Prostate gland (tissue), 2 donors: ENCODE measurements at regions not wholly inside any gene's neighbourhood (a gene's known extent, or its start where the extent isn't known, plus 50 kb on each side); places are given as distances from the start of the nearest gene placed in this dataset.

ENCODE experiments used
- DNase-seq: peaks from one replicate; pipeline ENCODE4 v3.0.0-alpha.2; 2019; ENCODE audit warnings: low spot score
- H3K27ac ChIP-seq, 2 donors: fragments of 200-600 bp; sonication (generic); 2 replicates each; pipeline ENCODE4 v1.5.1; 2017 to 2019
- H3K27me3 ChIP-seq: fragments of 200-600 bp; sonication (generic); replicated peaks from 2 replicates; pipeline ENCODE4 v1.5.1; 2019; ENCODE audit not compliant: insufficient read depth
- H3K36me3 ChIP-seq, 2 donors: fragments of 200-600 bp; sonication (generic); 1 replicate in 1 of 2; 2 replicates in 1 of 2; pipeline versions ENCODE4 v1.5.1 to v1.8.1; 2017 to 2019
- H3K4me1 ChIP-seq: fragments of 200-600 bp; sonication (generic); replicated peaks from 2 replicates; pipeline ENCODE4 v1.5.1; 2019
- H3K4me3 ChIP-seq, 2 donors: fragments of 200-600 bp; sonication (generic); 2 replicates each; pipeline ENCODE4 v1.5.1; 2017 to 2019
- H3K9me3 ChIP-seq: fragments of 200-600 bp; sonication (generic); 2 replicates; pipeline ENCODE4 v1.5.1; 2017
- POLR2A ChIP-seq: fragments of 450-650 bp; IDR thresholded peaks from one replicate; pipeline ENCODE4 v1.6.1; 2016; ENCODE audit warnings: antibody characterized with exemption, mild to moderate bottlenecking
- POLR2AphosphoS5 ChIP-seq: sonication (generic); formaldehyde crosslinking; IDR thresholded peaks from one replicate; pipeline ENCODE4 v1.6.1; 2017; ENCODE audit warnings: antibody characterized with exemption
- WGBS: methylation state at CpG from one replicate; pipeline ENCODE4 v1.1.5; 2018; 5-methylcytosine and 5-hydroxymethylcytosine counted together
- intact Hi-C: fragments of 100-400 bp; cut with DNase I; formaldehyde crosslinking; loops from one replicate; pipeline ENCODE4 v1.14.2; 2022
- TF ChIP-seq, protein P1 (sequence below), 4 experiments: fragments of 200-600 bp in 2 of 4; fragments of 450-650 bp in 2 of 4; sonication (generic) in 2 of 4; IDR thresholded peaks; 1 replicate in 3 of 4; 2 replicates in 1 of 4; pipeline ENCODE4 v1.5.1; 2016 to 2019; ENCODE audit warnings: antibody characterized with exemption in 4 of 4, mild to moderate bottlenecking in 2 of 4, moderate library complexity in 2 of 4

DNA sequence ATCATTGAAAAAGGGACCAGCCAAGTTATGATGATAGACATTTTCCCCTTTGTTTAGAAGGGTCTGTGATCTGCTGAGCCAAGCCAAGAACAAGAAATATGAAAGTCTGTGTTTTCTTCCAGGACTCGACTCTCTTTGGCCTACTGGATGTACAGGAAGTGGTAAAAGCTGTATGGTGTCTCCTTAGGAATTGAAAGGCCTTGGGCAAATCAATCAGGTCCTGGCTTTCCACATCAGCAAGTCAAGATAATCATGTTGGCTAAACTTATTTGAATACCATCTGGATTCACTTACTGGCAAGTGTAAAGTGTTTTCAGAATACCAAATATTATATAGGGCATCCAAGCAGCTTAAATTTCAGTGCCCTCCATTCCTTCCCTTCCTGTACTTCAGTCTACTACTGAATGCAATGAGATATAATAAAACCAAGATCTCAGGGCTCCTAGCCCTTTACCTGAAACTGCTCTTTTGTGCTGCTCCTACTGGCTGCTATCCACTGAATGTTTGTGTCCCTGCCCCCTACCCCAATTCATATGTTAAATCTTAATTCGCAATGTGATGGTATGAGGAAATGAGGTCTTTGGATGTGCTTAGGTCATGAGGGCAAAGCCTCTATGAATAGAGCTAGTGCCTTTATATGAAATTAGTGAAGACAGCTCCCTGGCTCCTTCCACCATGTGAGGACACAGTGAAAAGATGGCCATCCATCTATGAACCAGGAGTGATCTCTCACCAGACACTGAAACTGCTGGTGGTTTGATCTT is 578.0 kb downstream of the SPRY1 start:
- 88% methylated on average over 2 of the region's 2 CpGs for WGBS
- Histone ChIP-seq H3K4me3 (no peak overlapping the region), H3K9me3 (no peaks in the 10 kb centered on the region), H3K27me3 (no peaks in the 10 kb centered on the region), H3K27ac (no peak overlapping the region), H3K4me1 (no peaks in the 10 kb centered on the region), H3K36me3 (no peaks in the 10 kb centered on the region)
- TF ChIP-seq, protein P1, sequence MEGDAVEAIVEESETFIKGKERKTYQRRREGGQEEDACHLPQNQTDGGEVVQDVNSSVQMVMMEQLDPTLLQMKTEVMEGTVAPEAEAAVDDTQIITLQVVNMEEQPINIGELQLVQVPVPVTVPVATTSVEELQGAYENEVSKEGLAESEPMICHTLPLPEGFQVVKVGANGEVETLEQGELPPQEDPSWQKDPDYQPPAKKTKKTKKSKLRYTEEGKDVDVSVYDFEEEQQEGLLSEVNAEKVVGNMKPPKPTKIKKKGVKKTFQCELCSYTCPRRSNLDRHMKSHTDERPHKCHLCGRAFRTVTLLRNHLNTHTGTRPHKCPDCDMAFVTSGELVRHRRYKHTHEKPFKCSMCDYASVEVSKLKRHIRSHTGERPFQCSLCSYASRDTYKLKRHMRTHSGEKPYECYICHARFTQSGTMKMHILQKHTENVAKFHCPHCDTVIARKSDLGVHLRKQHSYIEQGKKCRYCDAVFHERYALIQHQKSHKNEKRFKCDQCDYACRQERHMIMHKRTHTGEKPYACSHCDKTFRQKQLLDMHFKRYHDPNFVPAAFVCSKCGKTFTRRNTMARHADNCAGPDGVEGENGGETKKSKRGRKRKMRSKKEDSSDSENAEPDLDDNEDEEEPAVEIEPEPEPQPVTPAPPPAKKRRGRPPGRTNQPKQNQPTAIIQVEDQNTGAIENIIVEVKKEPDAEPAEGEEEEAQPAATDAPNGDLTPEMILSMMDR (IDR thresholded peaks at IDR 0.05), result no peak
- TF ChIP-seq POLR2AphosphoS5 (no peak), POLR2A (no peak)
- intact Hi-C loops, result no loop called here
- DNase-seq, result no peak

DNA sequence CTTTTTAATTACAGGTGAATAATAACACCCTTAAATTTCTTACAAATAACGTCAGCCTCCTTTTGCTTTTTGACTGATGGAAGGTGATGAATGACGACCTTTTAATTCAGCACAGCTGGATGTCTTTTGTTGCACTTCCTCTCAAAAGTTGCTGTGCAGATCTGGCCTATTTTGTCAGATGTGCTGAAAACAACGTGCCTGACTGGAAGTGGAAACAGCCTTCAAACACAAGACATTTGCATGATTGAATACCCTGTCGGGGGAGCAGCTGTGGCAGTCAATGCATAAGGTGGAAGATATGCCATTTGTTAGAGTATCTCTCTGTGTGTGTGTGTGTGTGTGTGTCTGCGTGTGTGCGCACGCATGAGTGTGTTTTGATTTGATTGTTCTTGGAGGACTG is 579.7 kb downstream of the SPRY1 start:
- Histone ChIP-seq H3K27me3 (no peaks in the 10 kb centered on the region), H3K4me1 (no peaks in the 10 kb centered on the region), H3K4me3 (no peak overlapping the region), H3K27ac (no peak overlapping the region), H3K9me3 (no peaks in the 10 kb centered on the region), H3K36me3 (no peaks in the 10 kb centered on the region)
- 62% methylated on average over 7 of the region's 7 CpGs for WGBS
- intact Hi-C loops, result no loop called here
- TF ChIP-seq POLR2A (no peak), POLR2AphosphoS5 (no peak)
- TF ChIP-seq, protein P1 (IDR thresholded peaks at IDR 0.05), result no peak
- DNase-seq, result no peak

DNA sequence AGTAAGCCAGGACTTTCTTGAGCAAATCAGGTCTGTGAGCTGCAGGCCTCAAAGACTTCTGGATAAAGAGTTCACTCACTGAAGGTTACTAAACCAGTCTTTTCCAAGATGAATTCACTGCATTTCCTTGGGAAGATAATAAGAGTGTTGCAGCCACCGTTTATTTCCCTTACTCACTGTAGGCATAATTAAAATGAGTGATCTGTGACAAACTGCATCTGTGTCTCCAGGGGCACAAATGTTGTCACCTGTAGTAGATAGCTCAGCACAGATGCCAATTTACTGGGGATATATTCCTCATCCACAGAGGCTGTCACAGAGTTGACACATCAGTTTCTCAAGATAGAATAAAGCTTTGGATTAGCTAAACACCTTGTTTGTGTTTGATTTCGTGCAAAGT is 580.2 kb downstream of the SPRY1 start:
- Histone ChIP-seq H3K4me3 (no peak overlapping the region), H3K9me3 (no peaks in the 10 kb centered on the region), H3K27me3 (no peaks in the 10 kb centered on the region), H3K36me3 (no peaks in the 10 kb centered on the region), H3K27ac (no peak overlapping the region), H3K4me1 (no peaks in the 10 kb centered on the region)
- intact Hi-C loops, result no loop called here
- TF ChIP-seq, protein P1 (IDR thresholded peaks at IDR 0.05), result no peak
- no peak for TF ChIP-seq POLR2A
- TF ChIP-seq POLR2AphosphoS5, result no peak
- DNase-seq, result no peak
- WGBS, result 47% methylated on average over 2 of the region's 2 CpGs

DNA sequence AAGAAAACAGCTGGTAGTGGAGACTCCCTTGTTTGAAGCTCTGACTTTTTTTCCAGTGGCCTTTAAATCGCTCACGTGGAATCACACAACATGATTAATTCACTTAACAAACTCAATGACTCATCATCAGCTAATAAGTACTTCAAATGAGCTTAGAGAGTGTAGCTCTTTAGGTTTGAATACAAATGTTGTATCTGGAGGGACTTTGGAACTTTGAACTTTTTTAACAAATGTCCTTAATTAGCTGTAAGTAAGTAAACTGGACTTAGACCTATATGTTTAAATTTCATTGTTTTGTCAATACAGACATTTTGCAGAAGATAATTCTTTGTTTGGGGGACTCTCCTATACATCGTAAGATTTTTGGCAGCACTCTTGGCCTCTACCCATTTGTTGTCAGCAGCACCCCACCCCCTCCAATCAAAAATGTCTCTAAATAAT is 581.1 kb downstream of the SPRY1 start:
- no peak overlapping the region for H3K27ac ChIP-seq
- H3K4me1 ChIP-seq, result no peaks in the 10 kb centered on the region
- no peaks in the 10 kb centered on the region for H3K9me3 ChIP-seq
- no peak for DNase-seq
- no peaks in the 10 kb centered on the region for H3K27me3 ChIP-seq
- H3K4me3 ChIP-seq, result no peak overlapping the region
- intact Hi-C loops, result no loop called here
- TF ChIP-seq POLR2AphosphoS5 (no peak), POLR2A (no peak)
- WGBS, result 53% methylated on average over 3 of the region's 3 CpGs
- no peaks in the 10 kb centered on the region for H3K36me3 ChIP-seq

DNA sequence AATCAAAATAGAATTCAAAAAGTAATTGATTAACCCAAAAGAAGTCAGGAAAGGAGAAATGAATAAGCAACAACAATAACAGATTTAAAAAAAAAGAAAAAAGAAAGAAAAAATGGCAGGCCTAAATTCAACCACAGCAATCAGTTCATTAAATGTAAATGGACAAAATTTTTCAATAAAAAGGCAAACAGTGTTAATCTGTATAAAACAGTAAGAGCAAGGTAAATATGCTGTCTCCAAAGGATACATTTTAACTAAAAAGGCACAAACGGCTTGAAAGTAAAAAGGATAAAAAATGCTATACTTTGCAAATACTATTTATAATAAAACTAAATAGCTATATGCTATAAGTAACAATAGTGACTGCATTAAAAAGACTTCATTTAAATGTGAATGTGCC is 582.0 kb downstream of the SPRY1 start:
- H3K27me3 ChIP-seq, result no peaks in the 10 kb centered on the region

More for the DNA sequence above, 582.0 kb downstream of the SPRY1 start:
- no peak for TF ChIP-seq POLR2A
- TF ChIP-seq, protein P1 (IDR thresholded peaks at IDR 0.05), result no peak
- no peaks in the 10 kb centered on the region for H3K36me3 ChIP-seq
- WGBS, result 93% methylated on average over 1 of the region's 1 CpG
- no peaks in the 10 kb centered on the region for H3K9me3 ChIP-seq
- intact Hi-C loops, result no loop called here
- DNase-seq, result no peak
- H3K4me3 ChIP-seq, result no peak overlapping the region
- no peak overlapping the region for H3K27ac ChIP-seq
- H3K4me1 ChIP-seq, result no peaks in the 10 kb centered on the region
